PFSK-1 (cell line): ENCODE measurements at regions not wholly inside any gene's neighbourhood (a gene's known extent, or its start where the extent isn't known, plus 50 kb on each side); places are given as distances from the start of the nearest gene placed in this dataset.

Experiments used
- FOXP2 ChIP-seq: optimal IDR thresholded peaks from 2 replicates; pipeline ENCODE3; 2011; ENCODE audit warnings: borderline replicate concordance, control low read depth, inconsistent platforms; ENCODE audit not compliant: insufficient read depth; ENCODE audit errors: extremely low read length, extremely low read depth
- POLR2AphosphoS5 ChIP-seq: IDR thresholded peaks from 2 replicates; pipeline ENCODE4 v1.6.1; 2012; ENCODE audit warnings: low read depth, mild to moderate bottlenecking, control low read depth, low read length, moderate library complexity
- REST ChIP-seq, 2 experiments: IDR thresholded peaks; 2 replicates each; pipeline versions ENCODE4 v1.6.1 to v1.8.0; 2011 to 2012; ENCODE audit warnings: low read depth in 2 of 2, low read length in 2 of 2, control low read depth in 1 of 2, inconsistent platforms in 1 of 2, mild to moderate bottlenecking in 1 of 2, moderate library complexity in 1 of 2; ENCODE audit not compliant: insufficient read depth in 1 of 2
- SIN3A ChIP-seq: IDR thresholded peaks from 2 replicates; pipeline ENCODE4 v1.6.1; 2012; ENCODE audit warnings: mild to moderate bottlenecking, low read length, moderate library complexity, borderline replicate concordance; ENCODE audit not compliant: insufficient read depth
- TAF1 ChIP-seq: IDR thresholded peaks from 2 replicates; pipeline ENCODE4 v1.6.1; 2012; ENCODE audit warnings: low read length, control low read depth, borderline replicate concordance; ENCODE audit not compliant: insufficient read depth

DNA sequence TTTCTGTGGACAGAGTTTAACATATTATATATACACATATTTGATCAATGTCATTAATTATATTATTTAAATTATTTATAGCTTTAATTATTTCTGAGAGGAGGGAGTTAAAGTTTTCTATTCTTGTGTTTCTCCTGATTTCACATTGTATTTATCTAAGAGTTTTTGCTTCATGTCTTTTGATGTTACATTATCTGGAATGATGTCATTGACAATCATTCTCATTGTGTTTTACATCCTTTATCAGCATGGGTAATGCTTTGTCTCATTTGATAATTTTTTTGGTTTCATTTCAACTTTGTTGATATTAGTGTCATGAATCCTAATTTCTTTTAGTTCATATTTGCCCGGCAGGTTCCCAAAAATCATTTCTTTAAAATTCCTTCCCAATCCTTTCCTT lies 56.7 kb upstream of the TOX2 start:
- TF ChIP-seq TAF1 (no peak), POLR2AphosphoS5 (no peak), REST (IDR thresholded peaks at IDR 0.05; ENCODE audit: insufficient read depth in 1 of 2, low read depth in 2 of 2, low read length in 2 of 2) (no peak), SIN3A (no peak), FOXP2 (no peak)

GRCh38 chr20:43857127-43857526 lies 57.5 kb upstream of the TOX2 start:
- no peak for TF ChIP-seq SIN3A
- TF ChIP-seq POLR2AphosphoS5, result no peak
- TF ChIP-seq TAF1, result no peak
- TF ChIP-seq FOXP2, result no peak
- TF ChIP-seq REST (IDR thresholded peaks at IDR 0.05; ENCODE audit: insufficient read depth in 1 of 2, low read depth in 2 of 2, low read length in 2 of 2), result no peak

DNA sequence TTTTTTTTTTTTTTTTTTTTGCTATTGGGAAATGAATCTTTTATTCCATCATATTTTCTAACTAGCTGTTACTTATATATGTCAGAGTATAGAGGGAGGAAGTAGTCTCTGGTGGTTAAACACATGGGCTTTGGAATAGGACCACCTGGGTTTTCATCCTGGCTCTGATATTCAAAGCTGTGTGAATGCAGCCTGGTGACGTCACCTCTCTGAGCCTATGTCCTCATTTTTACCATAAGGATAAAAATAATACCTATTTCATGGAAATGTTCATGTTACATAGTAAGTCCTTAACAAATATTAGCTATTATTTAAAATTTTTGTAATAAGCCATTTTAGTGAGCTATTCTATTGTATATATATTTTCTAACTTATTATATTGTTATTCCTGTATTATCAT lies 58.8 kb upstream of the TOX2 start:
- TF ChIP-seq POLR2AphosphoS5, result no peak
- no peak for TF ChIP-seq REST (IDR thresholded peaks at IDR 0.05; ENCODE audit: insufficient read depth in 1 of 2, low read depth in 2 of 2, low read length in 2 of 2)
- no peak for TF ChIP-seq SIN3A
- no peak for TF ChIP-seq TAF1
- TF ChIP-seq FOXP2, result no peak

- TF ChIP-seq TAF1 (no peak), SIN3A (no peak), FOXP2 (no peak), REST (IDR thresholded peaks at IDR 0.05; ENCODE audit: insufficient read depth in 1 of 2, low read depth in 2 of 2, low read length in 2 of 2) (no peak), POLR2AphosphoS5 (no peak)
Observed at GRCh38 chr20:43853918-43854317, 60.7 kb upstream of the TOX2 start.

- TF ChIP-seq POLR2AphosphoS5 (no peak), REST (IDR thresholded peaks at IDR 0.05; ENCODE audit: insufficient read depth in 1 of 2, low read depth in 2 of 2, low read length in 2 of 2) (no peak), FOXP2 (no peak), TAF1 (no peak), SIN3A (no peak)
Observed at GRCh38 chr20:43853174-43853803, 61.4 kb upstream of the TOX2 start.
